ENCODE measurements at regions not wholly inside any gene's neighbourhood (a gene's known extent, or its start where the extent isn't known, plus 50 kb on each side); places are given as distances from the start of the nearest gene placed in this dataset.
A peak's percentile ranks its signal among the peaks of the same experiment; 100 is the strongest.
"Not testable (repeated sequence)": the region's sequence is repeated elsewhere in the genome, so short reads cannot be mapped to it uniquely, and the experiment has no call there.

- DNase-seq: no peak
Measured at GRCh38 chr2:49661809-49662208, 507.5 kb upstream of the FSHR start.

- DNase-seq: no peak
Measured at GRCh38 chr2:49656853-49657252, 502.5 kb upstream of the FSHR start.

- no peak for DNase-seq
Measured at GRCh38 chr2:49643149-49643548, 488.8 kb upstream of the FSHR start.

GRCh38 chr2:49640630-49641029 is 486.3 kb upstream of the FSHR start:
- no peak for DNase-seq

GRCh38 chr2:49621016-49621415 is 466.7 kb upstream of the FSHR start:
- no peak for DNase-seq

- peak; percentile 5 for DNase-seq
Measured at GRCh38 chr2:49619804-49620203, 465.5 kb upstream of the FSHR start.

- no peak for DNase-seq
Measured at GRCh38 chr2:49618491-49618890, 464.2 kb upstream of the FSHR start.

GRCh38 chr2:49616800-49617199 is 462.5 kb upstream of the FSHR start:
- DNase-seq: peak; percentile 26

- not testable (repeated sequence) for DNase-seq
Measured at GRCh38 chr2:49611796-49612195, 457.5 kb upstream of the FSHR start.

- no peak for DNase-seq
Measured at GRCh38 chr2:49600524-49600923, 446.2 kb upstream of the FSHR start.

- DNase-seq: no peak
Measured at GRCh38 chr2:49598231-49598630, 443.9 kb upstream of the FSHR start.

- DNase-seq: no peak
Measured at GRCh38 chr2:49585921-49586320, 431.6 kb upstream of the FSHR start.

GRCh38 chr2:49582946-49583345 is 428.6 kb upstream of the FSHR start:
- DNase-seq: peak; percentile 58

- no peak for DNase-seq
Measured at GRCh38 chr2:49577041-49577440, 422.7 kb upstream of the FSHR start.

- peak; percentile 69 for DNase-seq
Measured at GRCh38 chr2:49569176-49569575, 414.9 kb upstream of the FSHR start.

- DNase-seq: no peak
Measured at GRCh38 chr2:49567811-49568600, 413.7 kb upstream of the FSHR start.

GRCh38 chr2:49567021-49567420 is 412.7 kb upstream of the FSHR start:
- DNase-seq: no peak

- no peak for DNase-seq
Measured at GRCh38 chr2:49553658-49554057, 399.3 kb upstream of the FSHR start.

GRCh38 chr2:49532702-49533101 is 378.4 kb upstream of the FSHR start:
- DNase-seq: no peak

- DNase-seq: no peak
Measured at GRCh38 chr2:49515996-49516782, 361.9 kb upstream of the FSHR start.

GRCh38 chr2:49514201-49514600 is 359.9 kb upstream of the FSHR start:
- DNase-seq: no peak

GRCh38 chr2:49490710-49491109 is 336.4 kb upstream of the FSHR start:
- DNase-seq: peak; percentile 1

- no peak for DNase-seq
Measured at GRCh38 chr2:49487139-49487538, 332.8 kb upstream of the FSHR start.

- DNase-seq: no peak
Measured at GRCh38 chr2:49480520-49480919, 326.2 kb upstream of the FSHR start.
